H1 (cell line): ENCODE measurements at regions not wholly inside any gene's neighbourhood (a gene's known extent, or its start where the extent isn't known, plus 50 kb on each side); places are given as distances from the start of the nearest gene placed in this dataset.

Source experiments
- CBX8 ChIP-seq: fragments of 300-800, 300-1000 bp; sonication (generic); IDR thresholded peaks from 2 replicates; pipeline ENCODE4 v1.7.1; 2016; ENCODE audit warnings: low read depth, low read length, borderline replicate concordance
- CREB1 ChIP-seq: IDR thresholded peaks from 2 replicates; pipeline ENCODE4 v1.6.1; 2012; ENCODE audit warnings: inconsistent platforms
- PHF8 ChIP-seq: fragments of 200-600 bp; sonication (generic); conservative IDR thresholded peaks from 2 replicates; pipeline ENCODE4 v1.7.1; 2012; ENCODE audit warnings: low read depth, mild to moderate bottlenecking, inconsistent platforms, low read length, moderate library complexity
- POLR2AphosphoS5 ChIP-seq: IDR thresholded peaks from 2 replicates; pipeline ENCODE4 v1.6.1; 2011; ENCODE audit warnings: low read depth, low read length
- YY1 ChIP-seq: IDR thresholded peaks from 2 replicates; pipeline ENCODE4 v1.6.1; 2011; ENCODE audit warnings: low read depth, mild to moderate bottlenecking, low read length

- no peak for TF ChIP-seq YY1
- no peak for TF ChIP-seq PHF8
- TF ChIP-seq CBX8, result no peak
- no peak for TF ChIP-seq POLR2AphosphoS5
- no peak for TF ChIP-seq CREB1
Measured at GRCh38 chr14:87041290-87042020, 951.5 kb downstream of the GALC start (continued).
